ENCODE measurements at regions not wholly inside any gene's neighbourhood (a gene's known extent, or its start where the extent isn't known, plus 50 kb on each side); places are given as distances from the start of the nearest gene placed in this dataset.

DNA sequence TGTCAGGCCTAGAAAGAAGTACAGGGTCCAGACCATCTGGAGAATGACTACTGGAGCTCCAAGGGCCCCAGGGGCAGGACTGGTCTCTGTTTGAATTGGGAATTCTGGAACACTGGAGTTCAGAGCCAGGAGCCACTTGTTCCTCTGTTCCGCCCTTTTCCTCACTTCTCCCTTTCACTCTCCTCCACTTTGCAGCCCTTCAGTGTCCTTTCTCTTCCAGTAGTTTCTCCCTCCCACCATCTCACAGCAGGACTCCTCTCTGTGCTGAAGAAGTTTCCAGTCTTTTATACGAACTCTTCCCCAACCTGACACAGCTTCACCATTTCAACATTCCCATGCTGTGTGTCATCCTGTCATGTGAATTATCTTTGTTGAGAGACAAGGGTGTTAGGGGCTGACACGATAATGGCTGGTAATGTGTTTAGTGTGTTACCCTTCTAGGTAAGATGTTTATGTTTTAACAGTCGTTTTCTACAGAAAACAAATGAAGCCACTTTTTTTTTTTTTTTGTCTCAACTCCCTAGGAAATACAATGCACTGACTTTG is 180.3 kb upstream of the MYOCD start:
- H2AFZ ChIP-seq (ENCODE audit: low read length, unreplicated experiment), result no peak overlapping the region
- no peaks in the 10 kb centered on the region for H3K27me3 ChIP-seq (ENCODE audit: insufficient read depth, low read length)
- no peaks in the 10 kb centered on the region for H3K4me1 ChIP-seq (ENCODE audit: control insufficient read depth, insufficient read depth, low read length, unreplicated experiment)
- no peak overlapping the region for H3K27ac ChIP-seq (ENCODE audit: low read depth, low read length)
- no peak overlapping the region for H3K4me3 ChIP-seq (ENCODE audit: low read depth, low read length)
- no peaks in the 10 kb centered on the region for H3K36me3 ChIP-seq (ENCODE audit: insufficient read depth, low read length)
- H3K79me2 ChIP-seq (ENCODE audit: control insufficient read depth, insufficient read depth, low read length, unreplicated experiment), result no peaks in the 10 kb centered on the region

GRCh38 chr17:12489325-12489724 is 176.4 kb upstream of the MYOCD start:
- no peaks in the 10 kb centered on the region for H3K4me1 ChIP-seq (ENCODE audit: control insufficient read depth, insufficient read depth, low read length, unreplicated experiment)

DNA sequence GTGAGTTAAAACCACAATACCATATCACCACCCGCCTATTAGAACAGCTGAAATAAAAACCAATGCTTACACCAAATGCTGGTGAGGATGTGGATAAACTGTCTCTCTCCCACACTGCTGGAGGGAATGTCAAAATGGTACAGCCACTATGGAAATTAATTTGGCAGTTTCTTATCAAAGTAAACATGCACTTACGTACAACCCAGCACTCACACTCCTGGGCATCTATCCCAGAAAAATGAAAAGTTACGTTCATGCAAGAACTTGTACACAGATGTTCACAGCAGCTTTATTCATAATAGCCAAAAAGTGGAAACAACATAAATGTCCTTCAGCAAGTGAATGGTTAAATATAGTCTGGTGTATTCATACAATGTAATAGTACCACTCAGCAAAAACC is 173.2 kb upstream of the MYOCD start:
- Histone ChIP-seq H3K36me3 (ENCODE audit: insufficient read depth, low read length) (no peaks in the 10 kb centered on the region), H3K27ac (ENCODE audit: low read depth, low read length) (no peak overlapping the region), H3K4me3 (ENCODE audit: low read depth, low read length) (no peak overlapping the region), H3K79me2 (ENCODE audit: control insufficient read depth, insufficient read depth, low read length, unreplicated experiment) (no peaks in the 10 kb centered on the region), H2AFZ (ENCODE audit: low read length, unreplicated experiment) (no peak overlapping the region), H3K4me1 (ENCODE audit: control insufficient read depth, insufficient read depth, low read length, unreplicated experiment) (no peaks in the 10 kb centered on the region), H3K27me3 (ENCODE audit: insufficient read depth, low read length) (no peaks in the 10 kb centered on the region)

More at GRCh38 chr17:12489325-12489724, 176.4 kb upstream of the MYOCD start:
- H2AFZ ChIP-seq (ENCODE audit: low read length, unreplicated experiment), result no peak overlapping the region
- no peaks in the 10 kb centered on the region for H3K27me3 ChIP-seq (ENCODE audit: insufficient read depth, low read length)
- no peaks in the 10 kb centered on the region for H3K79me2 ChIP-seq (ENCODE audit: control insufficient read depth, insufficient read depth, low read length, unreplicated experiment)
- no peaks in the 10 kb centered on the region for H3K36me3 ChIP-seq (ENCODE audit: insufficient read depth, low read length)
- H3K27ac ChIP-seq (ENCODE audit: low read depth, low read length), result no peak overlapping the region
- no peak overlapping the region for H3K4me3 ChIP-seq (ENCODE audit: low read depth, low read length)

DNA sequence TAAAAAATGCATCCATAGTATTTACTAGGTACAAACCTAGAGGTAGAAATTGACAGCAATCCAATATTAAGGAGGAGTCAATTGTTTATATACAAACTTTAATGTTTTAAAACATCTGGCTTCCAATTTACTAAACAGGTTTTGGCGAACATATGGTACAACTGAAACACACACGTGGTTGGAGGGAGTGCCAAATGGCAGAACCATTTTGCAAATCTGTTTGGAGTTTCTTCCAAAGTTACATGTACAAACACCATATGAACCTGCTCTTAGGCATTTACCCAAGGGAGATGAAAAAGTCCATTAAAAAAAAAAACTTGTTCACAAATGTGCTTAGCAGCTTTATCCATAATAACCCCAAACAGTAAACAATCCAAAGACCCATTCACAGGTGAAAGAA is 159.8 kb upstream of the MYOCD start:
- H3K27me3 ChIP-seq (ENCODE audit: insufficient read depth, low read length), result no peaks in the 10 kb centered on the region
- no peak overlapping the region for H2AFZ ChIP-seq (ENCODE audit: low read length, unreplicated experiment)
- H3K36me3 ChIP-seq (ENCODE audit: insufficient read depth, low read length), result no peaks in the 10 kb centered on the region
- H3K4me1 ChIP-seq (ENCODE audit: control insufficient read depth, insufficient read depth, low read length, unreplicated experiment), result peaks cover 11% of the 10 kb centered on the region
- no peaks in the 10 kb centered on the region for H3K79me2 ChIP-seq (ENCODE audit: control insufficient read depth, insufficient read depth, low read length, unreplicated experiment)
- H3K27ac ChIP-seq (ENCODE audit: low read depth, low read length), result no peak overlapping the region
- H3K4me3 ChIP-seq (ENCODE audit: low read depth, low read length), result no peak overlapping the region

GRCh38 chr17:12507026-12507595 is 158.6 kb upstream of the MYOCD start:
- no peak overlapping the region for H2AFZ ChIP-seq (ENCODE audit: low read length, unreplicated experiment)
- H3K79me2 ChIP-seq (ENCODE audit: control insufficient read depth, insufficient read depth, low read length, unreplicated experiment), result no peaks in the 10 kb centered on the region
- no peak overlapping the region for H3K27ac ChIP-seq (ENCODE audit: low read depth, low read length)
- H3K4me1 ChIP-seq (ENCODE audit: control insufficient read depth, insufficient read depth, low read length, unreplicated experiment), result peaks cover 15% of the 10 kb centered on the region
- no peaks in the 10 kb centered on the region for H3K36me3 ChIP-seq (ENCODE audit: insufficient read depth, low read length)
- no peak overlapping the region for H3K4me3 ChIP-seq (ENCODE audit: low read depth, low read length)
- H3K27me3 ChIP-seq (ENCODE audit: insufficient read depth, low read length), result no peaks in the 10 kb centered on the region

DNA sequence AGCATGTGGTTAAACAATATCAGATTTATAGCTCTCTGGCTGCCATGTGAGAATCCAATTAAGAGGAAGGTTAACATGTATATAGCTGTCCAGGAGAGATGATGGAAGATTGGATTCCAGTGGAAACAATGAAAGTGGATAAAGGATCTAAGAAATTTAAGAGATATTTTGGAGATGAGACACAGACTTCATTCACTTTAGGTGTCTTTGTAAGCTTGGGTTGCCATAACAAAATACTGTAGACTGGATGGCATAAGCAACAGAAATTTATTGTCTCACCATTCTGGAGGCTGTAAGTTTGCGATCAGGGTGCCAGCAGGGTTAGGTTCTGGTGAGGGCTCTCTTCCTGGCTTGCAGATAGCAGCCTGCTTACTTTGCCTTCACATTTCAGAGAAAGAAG is 155.9 kb upstream of the MYOCD start:
- peak overlapping the region; percentile 69 for H2AFZ ChIP-seq (ENCODE audit: low read length, unreplicated experiment)
- H3K36me3 ChIP-seq (ENCODE audit: insufficient read depth, low read length), result no peaks in the 10 kb centered on the region
- no peak overlapping the region for H3K4me3 ChIP-seq (ENCODE audit: low read depth, low read length)
- H3K79me2 ChIP-seq (ENCODE audit: control insufficient read depth, insufficient read depth, low read length, unreplicated experiment), result no peaks in the 10 kb centered on the region
- peaks cover 27% of the 10 kb centered on the region for H3K4me1 ChIP-seq (ENCODE audit: control insufficient read depth, insufficient read depth, low read length, unreplicated experiment)
- no peaks in the 10 kb centered on the region for H3K27me3 ChIP-seq (ENCODE audit: insufficient read depth, low read length)
- 0 out of 2 replicates have a peak overlapping the region, but pooled peaks have one; percentile 48 for H3K27ac ChIP-seq (ENCODE audit: low read depth, low read length)

DNA sequence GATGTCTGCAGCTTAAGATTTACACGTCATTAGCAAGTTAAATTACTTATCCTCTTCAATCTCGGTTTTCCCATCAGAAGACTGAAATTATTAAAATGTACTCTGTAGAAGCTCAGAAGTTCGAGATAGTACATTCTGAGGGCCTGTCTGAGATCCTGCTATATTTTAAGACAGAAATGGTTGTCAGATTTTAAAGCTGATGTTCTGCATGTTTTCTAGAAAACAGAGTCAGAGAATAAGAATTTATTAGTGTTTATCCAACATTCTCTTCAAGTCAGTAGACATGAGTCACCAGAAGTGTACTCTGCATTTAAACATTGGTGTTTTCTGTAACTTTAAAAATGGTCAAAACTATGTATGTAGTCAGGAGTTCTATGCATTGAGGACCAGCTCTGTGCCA is 155.2 kb upstream of the MYOCD start:
- Histone ChIP-seq H2AFZ (ENCODE audit: low read length, unreplicated experiment) (peak overlapping the region; percentile 69), H3K79me2 (ENCODE audit: control insufficient read depth, insufficient read depth, low read length, unreplicated experiment) (no peaks in the 10 kb centered on the region), H3K4me1 (ENCODE audit: control insufficient read depth, insufficient read depth, low read length, unreplicated experiment) (peaks cover 27% of the 10 kb centered on the region), H3K4me3 (ENCODE audit: low read depth, low read length) (no peak overlapping the region; the same call in 1 of the 2 replicates), H3K36me3 (ENCODE audit: insufficient read depth, low read length) (no peaks in the 10 kb centered on the region), H3K27ac (ENCODE audit: low read depth, low read length) (peak overlapping the region; percentile 48), H3K27me3 (ENCODE audit: insufficient read depth, low read length) (no peaks in the 10 kb centered on the region)

- Histone ChIP-seq H3K79me2 (ENCODE audit: control insufficient read depth, insufficient read depth, low read length, unreplicated experiment) (no peaks in the 10 kb centered on the region), H3K27ac (ENCODE audit: low read depth, low read length) (peak overlapping the region; percentile 5; the same call in 1 of the 2 replicates), H3K4me1 (ENCODE audit: control insufficient read depth, insufficient read depth, low read length, unreplicated experiment) (peaks cover 27% of the 10 kb centered on the region), H2AFZ (ENCODE audit: low read length, unreplicated experiment) (peak overlapping the region; percentile 27), H3K27me3 (ENCODE audit: insufficient read depth, low read length) (no peaks in the 10 kb centered on the region), H3K4me3 (ENCODE audit: low read depth, low read length) (no peak overlapping the region), H3K36me3 (ENCODE audit: insufficient read depth, low read length) (no peaks in the 10 kb centered on the region)
These were observed 152.9 kb upstream of the MYOCD start for GRCh38 chr17:12512694-12513355.

DNA sequence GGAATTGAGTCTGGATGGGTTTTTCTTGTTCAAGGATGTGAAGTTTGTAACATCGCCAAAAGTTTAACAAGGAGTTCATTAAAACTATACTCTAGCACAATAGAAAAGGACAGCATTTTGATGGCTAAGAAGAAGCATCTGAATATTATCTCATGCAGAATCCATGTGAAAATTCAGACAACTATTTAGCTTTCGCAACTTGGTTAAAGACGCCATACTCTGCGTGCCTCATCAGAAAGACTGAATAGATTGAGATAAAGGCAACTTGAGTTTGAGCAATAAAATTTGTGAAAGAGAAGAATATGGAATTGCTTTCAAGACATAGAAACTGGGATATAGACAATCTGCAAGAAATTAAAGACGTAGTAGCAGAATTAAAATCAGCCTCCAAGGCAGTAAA is 151.1 kb upstream of the MYOCD start:
- no peak overlapping the region for H3K27ac ChIP-seq (ENCODE audit: low read depth, low read length)
- H2AFZ ChIP-seq (ENCODE audit: low read length, unreplicated experiment), result no peak overlapping the region
- peaks cover 27% of the 10 kb centered on the region for H3K4me1 ChIP-seq (ENCODE audit: control insufficient read depth, insufficient read depth, low read length, unreplicated experiment)
- no peak overlapping the region for H3K4me3 ChIP-seq (ENCODE audit: low read depth, low read length)
- no peaks in the 10 kb centered on the region for H3K36me3 ChIP-seq (ENCODE audit: insufficient read depth, low read length)
- no peaks in the 10 kb centered on the region for H3K27me3 ChIP-seq (ENCODE audit: insufficient read depth, low read length)
- no peaks in the 10 kb centered on the region for H3K79me2 ChIP-seq (ENCODE audit: control insufficient read depth, insufficient read depth, low read length, unreplicated experiment)

- Histone ChIP-seq H2AFZ (ENCODE audit: low read length, unreplicated experiment) (no peak overlapping the region), H3K79me2 (ENCODE audit: control insufficient read depth, insufficient read depth, low read length, unreplicated experiment) (no peaks in the 10 kb centered on the region), H3K27me3 (ENCODE audit: insufficient read depth, low read length) (no peaks in the 10 kb centered on the region), H3K4me1 (ENCODE audit: control insufficient read depth, insufficient read depth, low read length, unreplicated experiment) (peaks cover 10% of the 10 kb centered on the region), H3K27ac (ENCODE audit: low read depth, low read length) (no peak overlapping the region), H3K4me3 (ENCODE audit: low read depth, low read length) (no peak overlapping the region), H3K36me3 (ENCODE audit: insufficient read depth, low read length) (no peaks in the 10 kb centered on the region)
These were observed 145.6 kb upstream of the MYOCD start for GRCh38 chr17:12519956-12520594.

All from ACC112 (cell line).